Frontal cortex (tissue), 3 donors: ENCODE measurements at regions not wholly inside any gene's neighbourhood (a gene's known extent, or its start where the extent isn't known, plus 50 kb on each side); places are given as distances from the start of the nearest gene placed in this dataset.
A peak's percentile ranks its signal among the peaks of the same experiment; 100 is the strongest.
"Not testable (repeated sequence)": the region's sequence is repeated elsewhere in the genome, so short reads cannot be mapped to it uniquely, and the experiment has no call there.

ENCODE experiments used
- DNase-seq, 2 donors: peaks; one replicate each; pipeline ENCODE4 v3.0.0; 2012; ENCODE audit warnings: low spot score in 2 of 2
- FAIRE-seq: peaks from 2 replicates; lab custom pipeline; 2012; peaks lifted over from hg19 to GRCh38; lab: Jason Lieb, UNC
- donor health status: control.
- donor health status: control.
- donor health status: control.

GRCh38 chr17:20823905-20824304, 218.9 kb downstream of the USP22 start:
- FAIRE-seq (no peak), DNase-seq (no peak)

- FAIRE-seq (no peak), DNase-seq (no peak)
Observed at GRCh38 chr17:20825539-20825938, 217.3 kb downstream of the USP22 start.

GRCh38 chr17:20840453-20840852, 202.4 kb downstream of the USP22 start:
- not testable (repeated sequence) for FAIRE-seq, DNase-seq

- DNase-seq, FAIRE-seq: not testable (repeated sequence)
Observed at GRCh38 chr17:20840987-20841865, 201.6 kb downstream of the USP22 start.

GRCh38 chr17:20842012-20842411, 200.8 kb downstream of the USP22 start:
- not testable (repeated sequence) for FAIRE-seq, DNase-seq

GRCh38 chr17:20843261-20843660, 199.6 kb downstream of the USP22 start:
- not testable (repeated sequence) for FAIRE-seq

GRCh38 chr17:20843799-20844553, 198.8 kb downstream of the USP22 start:
- not testable (repeated sequence) for FAIRE-seq
- peak in 1 of 2 donors; percentile 20 for DNase-seq

More at GRCh38 chr17:20843261-20843660, 199.6 kb downstream of the USP22 start:
- DNase-seq = not testable (repeated sequence)

- FAIRE-seq = peak; percentile 77
Observed at GRCh38 chr17:20848869-20849443, 193.9 kb downstream of the USP22 start.

GRCh38 chr17:20851591-20852238, 191.1 kb downstream of the USP22 start:
- not testable (repeated sequence) for FAIRE-seq, DNase-seq

More at GRCh38 chr17:20848869-20849443, 193.9 kb downstream of the USP22 start:
- not testable (repeated sequence) for DNase-seq

GRCh38 chr17:20852239-20852989, 190.4 kb downstream of the USP22 start:
- DNase-seq = no peak
- no peak for FAIRE-seq

- no peak for FAIRE-seq
- no peak for DNase-seq
Observed at GRCh38 chr17:20852990-20853370, 189.8 kb downstream of the USP22 start.

GRCh38 chr17:20855910-20856470, 186.8 kb downstream of the USP22 start:
- DNase-seq, FAIRE-seq: not testable (repeated sequence)

GRCh38 chr17:20866444-20867209, 176.2 kb downstream of the USP22 start:
- not testable (repeated sequence) for DNase-seq, FAIRE-seq

GRCh38 chr17:20867436-20867937, 175.3 kb downstream of the USP22 start:
- FAIRE-seq, DNase-seq: not testable (repeated sequence)

- DNase-seq, FAIRE-seq: not testable (repeated sequence)
Observed at GRCh38 chr17:20867938-20868661, 174.7 kb downstream of the USP22 start.

- not testable (repeated sequence) for FAIRE-seq, DNase-seq
Observed at GRCh38 chr17:20868662-20869007, 174.2 kb downstream of the USP22 start.

- not testable (repeated sequence) for DNase-seq, FAIRE-seq
Observed at GRCh38 chr17:20873173-20873572, 169.6 kb downstream of the USP22 start.
